ENCODE measurements at regions not wholly inside any gene's neighbourhood (a gene's known extent, or its start where the extent isn't known, plus 50 kb on each side); places are given as distances from the start of the nearest gene placed in this dataset.

DNA sequence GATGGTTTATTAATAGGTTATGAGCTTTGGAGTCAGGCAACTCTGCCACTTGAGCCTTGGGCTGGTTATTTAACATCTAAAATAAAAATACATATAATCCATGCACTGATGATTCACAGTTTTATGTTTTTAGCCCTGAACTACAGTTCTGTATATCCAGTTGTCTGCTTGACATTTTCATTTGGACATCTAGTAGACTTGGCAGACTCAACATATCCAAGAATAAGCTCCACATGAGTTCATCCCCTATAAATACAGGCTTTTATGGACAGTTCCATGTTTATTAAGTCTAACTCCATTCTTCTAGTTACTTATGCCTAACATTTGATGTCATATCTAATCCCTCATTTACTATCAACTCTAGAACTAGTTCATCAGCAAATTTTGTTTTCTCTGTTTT is 174.2 kb downstream of the KIF2B start:
- no peak for DNase-seq (ENCODE audit: low read depth in 4 of 4, low spot score in 3 of 4)

DNA sequence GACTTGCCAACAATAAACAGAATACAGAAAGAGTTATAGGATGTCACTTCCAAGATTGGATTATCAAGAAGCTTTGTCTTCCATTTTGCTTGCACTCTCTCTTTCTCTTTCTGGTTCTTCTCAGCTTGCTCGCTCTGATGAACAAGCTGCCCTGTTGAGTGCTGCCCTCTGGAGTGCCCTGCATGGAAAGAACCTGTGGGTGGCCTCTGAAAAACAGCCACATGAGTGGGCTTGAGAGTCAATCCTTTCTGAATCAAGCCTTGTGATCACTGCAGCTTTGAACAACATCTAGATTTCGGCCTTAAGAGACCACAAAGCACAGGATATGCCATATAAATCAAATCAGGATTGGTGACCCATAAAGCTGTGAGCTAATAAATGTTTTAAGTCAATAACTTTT is 185.1 kb downstream of the KIF2B start:
- no peak for DNase-seq (ENCODE audit: low read depth in 4 of 4, low spot score in 3 of 4)

DNA sequence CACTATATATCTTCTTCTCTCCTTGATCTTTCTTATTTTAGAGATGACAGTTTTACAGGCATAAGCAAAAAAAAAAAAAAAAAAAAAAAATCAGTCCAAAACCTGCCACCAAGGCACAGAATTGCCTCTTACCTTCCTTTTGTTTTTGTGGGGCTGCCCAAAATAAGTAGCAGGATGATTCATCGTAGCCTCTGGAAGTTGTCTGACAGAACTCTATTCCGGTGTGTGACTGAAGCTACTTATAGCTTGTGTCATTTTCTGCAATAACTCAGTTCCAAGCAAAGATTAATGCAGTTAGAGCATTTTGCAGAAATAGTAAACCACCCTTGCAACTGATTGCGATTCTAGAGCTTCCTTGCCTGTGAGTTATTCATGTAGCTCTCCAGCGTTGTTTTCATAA is 186.8 kb downstream of the KIF2B start:
- DNase-seq (ENCODE audit: low read depth in 4 of 4, low spot score in 3 of 4): no peak

DNA sequence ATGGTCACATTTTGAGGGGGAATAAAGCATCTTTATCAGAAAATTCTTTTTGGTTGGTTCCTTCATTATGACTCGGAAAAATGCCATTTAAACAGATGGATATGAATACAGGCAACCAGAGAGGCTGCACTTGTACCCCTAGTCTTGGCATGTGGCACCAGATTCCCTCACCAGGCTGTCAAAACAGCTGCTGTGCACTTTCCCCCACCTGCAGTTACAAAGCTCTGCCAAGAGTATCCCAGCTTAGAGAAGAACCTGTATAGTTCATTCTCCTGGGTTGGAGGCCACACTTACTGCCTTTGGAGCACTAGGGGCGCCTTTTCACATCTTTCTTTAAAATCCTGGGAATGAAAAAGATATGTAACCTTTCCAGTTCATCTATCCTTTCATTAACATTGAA is 190.3 kb downstream of the KIF2B start:
- DNase-seq (ENCODE audit: low read depth in 4 of 4, low spot score in 3 of 4): no peak

DNA sequence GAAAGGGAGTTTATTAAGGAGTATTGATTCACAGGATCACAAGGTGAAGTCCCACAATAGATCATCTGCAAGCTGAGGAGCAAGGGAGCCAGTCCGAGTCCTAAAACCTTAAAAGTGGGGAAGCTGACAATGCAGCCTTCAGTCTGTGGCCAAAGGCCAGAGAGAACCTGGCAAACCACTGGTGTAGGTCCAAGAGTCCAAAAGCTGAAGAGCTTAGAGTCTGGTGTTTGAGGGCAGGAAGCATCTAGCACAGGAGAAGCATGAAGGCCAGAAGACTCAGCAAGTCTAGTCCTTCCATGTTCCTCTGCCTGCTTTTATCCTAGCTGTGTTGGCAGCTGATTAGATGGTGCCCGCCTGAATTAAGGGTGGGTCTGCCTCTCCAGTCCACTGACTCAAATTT is 193.0 kb downstream of the KIF2B start:
- no peak for DNase-seq (ENCODE audit: low read depth in 4 of 4, low spot score in 3 of 4)

DNA sequence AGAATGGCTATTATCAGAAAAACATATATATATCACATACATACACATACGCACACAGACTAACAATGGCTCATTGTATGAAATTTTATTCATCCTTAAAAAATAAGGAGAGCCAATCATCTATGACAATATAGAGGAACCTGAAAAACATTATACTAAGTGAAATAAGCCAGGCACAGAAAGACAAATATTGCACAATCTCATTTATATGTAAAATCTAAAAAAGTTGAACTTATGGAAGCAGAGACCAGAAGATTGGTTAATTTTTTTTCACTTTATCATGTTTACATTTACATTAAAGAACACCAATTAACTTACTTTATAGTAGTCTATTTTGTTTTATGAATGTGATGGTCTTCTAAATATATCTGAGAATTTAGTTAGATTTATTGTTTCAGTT is 198.7 kb downstream of the KIF2B start:
- DNase-seq (ENCODE audit: low read depth in 4 of 4, low spot score in 3 of 4): no peak

DNA sequence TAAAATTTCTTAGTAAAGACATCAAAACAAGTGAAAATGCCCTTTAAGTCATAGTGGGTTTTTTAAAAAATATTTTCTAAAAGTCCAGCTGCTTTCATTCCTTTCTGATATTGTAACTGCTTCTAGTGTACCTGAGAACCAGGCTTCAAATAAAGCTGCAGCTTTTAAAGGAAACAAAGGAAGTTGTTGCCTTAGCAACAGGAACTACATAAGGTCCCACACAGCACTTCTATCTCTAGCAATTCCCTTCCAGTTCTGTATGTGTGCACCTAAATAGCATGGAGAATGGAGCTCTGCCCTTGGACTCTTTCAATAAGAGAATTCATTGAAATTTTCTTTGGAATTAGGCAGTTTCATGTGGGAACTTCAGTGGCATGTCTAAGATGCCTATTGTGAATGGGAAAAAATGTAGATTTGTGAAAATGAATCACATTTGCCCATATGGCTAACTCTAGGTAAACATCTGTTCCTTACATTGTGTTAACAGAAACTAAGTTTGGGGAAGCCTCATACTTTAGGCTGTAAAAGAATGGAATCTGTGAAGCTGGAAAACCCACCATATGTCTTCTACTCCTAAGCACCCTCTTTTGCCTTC is 206.4 kb downstream of the KIF2B start:
- DNase-seq (ENCODE audit: low read depth in 4 of 4, low spot score in 3 of 4): no peak

DNA sequence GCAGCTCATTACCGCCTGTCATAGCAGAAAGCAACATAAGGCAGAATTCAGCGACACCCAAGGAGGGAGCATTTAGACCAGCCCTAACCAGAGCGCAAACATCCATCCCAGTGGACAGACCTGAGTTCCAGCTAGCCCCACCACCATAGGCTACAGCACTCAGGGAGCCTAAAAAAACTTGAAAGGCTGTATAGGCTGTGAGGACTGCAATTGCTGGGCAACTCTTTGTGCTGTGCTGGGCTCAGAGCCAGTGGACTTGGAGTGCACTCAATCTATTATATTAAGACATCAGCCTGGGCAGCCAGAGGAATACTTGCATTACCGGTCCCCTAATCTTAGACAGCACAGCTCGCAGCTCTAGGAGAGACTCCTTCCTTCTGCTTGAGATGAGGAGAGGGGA is 207.3 kb downstream of the KIF2B start:
- no peak for DNase-seq (ENCODE audit: low read depth in 4 of 4, low spot score in 3 of 4)

DNA sequence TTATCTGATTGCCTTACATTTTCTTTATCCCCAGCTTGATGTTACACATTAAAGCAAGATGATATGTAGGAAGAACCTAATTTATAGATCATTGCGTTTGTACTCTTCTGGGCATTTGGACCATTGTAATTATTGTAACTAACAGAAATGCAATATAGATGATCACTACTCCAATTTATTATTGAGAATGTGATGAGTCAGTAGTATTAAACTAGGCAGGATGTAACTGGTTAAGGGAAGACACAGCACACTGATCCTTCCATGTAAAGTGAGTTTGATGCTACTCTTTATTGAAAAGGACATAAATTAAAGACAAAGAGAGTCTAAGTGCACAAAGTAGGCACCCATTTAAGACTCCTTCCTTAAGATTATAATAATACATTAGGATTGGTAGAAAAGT is 223.8 kb downstream of the KIF2B start:
- DNase-seq (ENCODE audit: low read depth in 4 of 4, low spot score in 3 of 4): no peak

DNA sequence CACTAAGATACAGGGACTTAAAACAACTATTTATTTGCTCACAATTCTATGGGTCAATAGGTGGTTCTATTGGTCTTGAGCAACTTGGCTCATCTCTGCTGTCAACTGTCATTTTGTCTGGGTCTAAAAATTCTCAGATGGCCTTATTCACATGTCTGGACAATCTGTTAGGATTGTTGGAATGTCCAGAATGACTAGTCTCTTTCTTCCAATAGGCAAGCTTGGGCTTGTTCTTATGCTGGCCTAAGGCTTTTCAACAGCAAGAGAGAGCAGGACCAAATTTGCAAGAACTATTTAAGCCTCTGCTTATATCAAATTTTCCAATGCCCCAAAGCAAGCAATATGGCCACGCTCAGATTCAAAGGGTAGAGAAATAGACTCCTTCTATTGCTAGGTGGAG is 240.9 kb downstream of the KIF2B start:
- DNase-seq (ENCODE audit: low read depth in 4 of 4, low spot score in 3 of 4): no peak

DNA sequence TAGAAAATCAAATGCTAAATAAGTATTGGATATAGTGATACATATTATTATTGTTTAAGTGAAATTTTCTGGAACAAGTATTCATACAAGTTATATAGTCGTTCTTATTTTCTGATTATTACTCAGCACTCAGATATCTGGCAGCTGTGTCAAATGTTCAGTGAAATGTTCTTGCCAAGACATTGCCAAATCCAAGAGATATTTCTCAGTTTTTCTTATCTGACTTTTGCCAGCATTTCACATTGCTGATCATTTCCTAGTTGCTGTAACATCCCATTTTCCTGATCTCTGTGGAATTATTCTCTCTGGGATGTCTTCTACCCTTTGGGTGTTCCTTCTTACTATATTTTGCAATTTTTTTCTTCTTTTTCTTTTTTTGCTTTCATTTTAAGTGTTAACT is 262.3 kb downstream of the KIF2B start:
- DNase-seq (ENCODE audit: low read depth in 4 of 4, low spot score in 3 of 4): no peak

DNA sequence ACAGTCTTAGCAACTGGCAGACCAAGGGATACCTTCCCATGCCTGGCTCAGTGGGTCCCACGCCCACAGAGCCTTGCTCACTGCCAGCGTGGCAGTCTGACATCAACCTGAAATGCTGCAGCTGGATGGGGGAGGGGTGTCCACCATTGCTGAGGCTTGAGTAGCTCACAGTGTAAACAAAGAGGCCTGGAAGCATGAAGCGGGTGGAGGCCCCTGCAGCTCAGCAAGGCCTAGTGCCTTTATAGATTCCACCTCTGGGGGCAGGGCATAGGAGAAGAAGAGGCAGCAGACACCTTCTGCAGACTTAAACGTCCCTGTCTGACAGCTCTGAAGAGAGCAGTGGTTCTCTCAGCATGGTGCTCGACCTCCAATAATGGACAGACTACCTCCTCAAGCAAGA is 263.2 kb downstream of the KIF2B start:
- peak in 1 of 4 donors; percentile 1 for DNase-seq (ENCODE audit: low read depth in 4 of 4, low spot score in 3 of 4)

DNA sequence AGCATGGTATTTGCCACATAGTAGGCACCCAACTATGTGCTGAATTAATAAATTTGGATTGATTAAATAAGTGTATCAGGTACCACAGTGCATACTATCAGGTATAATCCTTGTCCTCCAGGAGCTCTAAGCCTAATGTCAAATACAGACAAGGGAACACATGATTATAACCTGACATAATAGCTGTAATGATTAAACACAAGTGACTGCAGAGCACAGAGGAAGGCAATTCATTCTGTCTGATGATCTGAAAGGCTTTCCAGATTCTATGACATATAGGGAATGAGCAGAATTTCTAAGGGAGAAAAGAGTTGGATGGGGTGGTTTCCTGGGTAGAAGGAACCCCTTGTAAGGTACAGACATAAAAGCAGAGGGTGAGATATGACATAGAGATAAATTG is 273.5 kb downstream of the KIF2B start:
- DNase-seq (ENCODE audit: low read depth in 4 of 4, low spot score in 3 of 4): no peak

DNA sequence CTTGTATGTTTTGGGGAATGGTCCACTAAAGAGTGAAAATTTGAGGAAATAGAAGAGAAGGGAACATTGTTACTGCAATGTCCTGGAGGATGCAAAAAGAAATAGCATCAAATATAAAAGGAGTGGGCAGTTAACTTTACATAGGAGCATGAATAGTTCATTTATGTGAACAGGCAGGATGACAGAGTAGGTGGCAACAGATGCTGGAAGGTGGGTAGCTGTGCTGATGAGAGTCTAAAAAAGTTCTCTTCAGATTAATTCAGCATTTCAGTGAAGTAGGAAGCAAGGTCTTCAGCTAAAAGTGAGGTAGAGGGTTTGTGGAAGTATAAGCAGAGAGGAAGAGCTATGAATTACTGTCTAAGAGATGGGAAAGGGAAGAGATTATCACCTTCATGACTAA is 276.5 kb downstream of the KIF2B start:
- DNase-seq (ENCODE audit: low read depth in 4 of 4, low spot score in 3 of 4): no peak

DNA sequence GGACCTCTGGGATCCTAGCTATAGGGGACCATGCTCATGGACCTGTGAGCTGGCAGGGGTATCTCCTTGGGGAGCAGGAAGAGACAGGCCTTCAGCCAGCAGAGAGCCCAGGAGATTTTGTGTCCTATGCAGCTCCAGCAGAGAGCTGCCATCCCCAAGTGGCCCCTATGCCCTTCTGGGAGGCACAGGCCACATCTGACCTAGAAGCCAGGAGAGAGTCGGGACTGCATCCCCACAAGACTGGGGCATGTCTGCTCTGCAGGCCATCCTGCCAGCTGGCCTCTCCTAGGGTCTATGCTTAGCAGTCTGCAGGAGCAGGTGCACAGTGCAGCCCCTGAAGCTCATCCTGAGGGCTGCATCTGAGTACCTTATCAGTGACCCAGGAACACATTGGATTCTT is 279.5 kb downstream of the KIF2B start:
- DNase-seq (ENCODE audit: low read depth in 4 of 4, low spot score in 3 of 4): no peak

DNA sequence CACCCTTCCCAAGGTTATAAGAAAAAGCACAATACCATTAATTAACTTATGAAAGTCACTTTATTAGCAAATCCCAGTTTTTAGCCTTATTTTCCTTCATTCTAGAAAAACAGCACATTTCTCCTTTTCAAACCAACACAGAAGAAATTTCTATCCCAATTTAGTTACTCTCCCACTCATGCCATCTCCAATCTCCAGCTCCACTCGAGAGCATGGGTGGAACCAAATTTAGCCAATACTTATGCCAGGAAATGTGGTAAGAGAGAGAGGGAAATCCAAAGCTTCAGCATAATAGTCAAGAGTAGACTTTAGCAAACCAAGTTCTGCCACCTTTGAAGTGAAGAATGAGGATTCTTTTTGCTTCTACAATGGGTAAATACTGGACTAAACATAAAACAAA is 288.8 kb downstream of the KIF2B start:
- no peak for DNase-seq (ENCODE audit: low read depth in 4 of 4, low spot score in 3 of 4)

DNA sequence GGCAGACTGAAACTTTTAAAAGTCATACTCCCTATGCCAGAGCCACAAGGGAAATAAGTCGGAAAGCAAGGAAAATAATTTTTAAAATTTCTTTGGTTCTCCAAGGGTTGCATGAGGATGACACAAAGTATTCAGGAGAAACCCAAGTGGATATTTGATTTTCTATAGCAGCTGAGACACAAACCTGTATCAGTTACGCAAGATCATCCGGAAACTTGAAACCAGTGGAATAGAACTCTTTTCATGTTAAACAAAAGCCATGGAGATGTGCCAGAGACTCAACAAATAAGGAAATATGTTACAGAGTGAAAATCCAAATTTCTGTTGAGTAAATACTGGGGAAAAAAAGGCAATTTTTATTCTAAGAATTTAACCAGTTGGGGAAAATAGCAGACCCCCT is 294.7 kb downstream of the KIF2B start:
- no peak for DNase-seq (ENCODE audit: low read depth in 4 of 4, low spot score in 3 of 4)

DNA sequence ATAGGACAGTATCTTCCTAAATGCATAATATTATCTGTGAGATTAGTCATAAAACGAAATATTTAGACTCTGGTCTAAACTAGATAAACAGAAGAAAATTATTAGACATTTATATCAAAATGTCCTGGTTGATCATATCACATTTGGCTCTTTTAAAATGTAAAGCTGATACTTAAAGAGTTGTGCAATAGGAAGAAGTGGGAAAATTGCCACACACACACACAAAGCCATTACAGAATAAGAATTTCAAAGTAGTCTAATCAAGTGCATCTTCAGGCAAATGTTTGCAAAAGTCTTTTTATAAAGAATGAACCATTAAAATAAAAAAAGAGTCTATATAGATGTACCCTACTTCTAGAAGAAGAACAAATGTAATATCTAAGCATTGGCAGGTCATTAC is 301.7 kb downstream of the KIF2B start:
- DNase-seq (ENCODE audit: low read depth in 4 of 4, low spot score in 3 of 4): no peak

DNA sequence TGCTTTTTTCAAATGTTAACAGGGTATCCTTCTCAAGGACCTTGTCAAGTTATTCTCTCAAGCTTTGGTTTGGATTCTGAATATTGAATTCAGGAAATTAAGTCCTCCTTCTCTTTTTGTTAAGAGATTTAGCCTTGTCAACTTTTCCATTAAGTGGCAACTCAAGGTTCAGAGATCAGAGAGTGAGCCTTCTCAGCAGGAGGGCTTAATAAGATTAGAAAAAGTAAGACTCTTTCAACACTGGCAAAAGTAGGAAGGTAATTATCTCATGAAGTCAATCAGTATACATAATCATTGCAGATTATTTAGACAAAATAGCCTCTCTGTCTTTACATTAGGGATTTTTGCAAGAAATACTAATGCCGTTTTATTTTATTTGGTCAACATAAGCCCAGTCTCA is 330.7 kb downstream of the KIF2B start:
- DNase-seq (ENCODE audit: low read depth in 4 of 4, low spot score in 3 of 4): no peak

DNA sequence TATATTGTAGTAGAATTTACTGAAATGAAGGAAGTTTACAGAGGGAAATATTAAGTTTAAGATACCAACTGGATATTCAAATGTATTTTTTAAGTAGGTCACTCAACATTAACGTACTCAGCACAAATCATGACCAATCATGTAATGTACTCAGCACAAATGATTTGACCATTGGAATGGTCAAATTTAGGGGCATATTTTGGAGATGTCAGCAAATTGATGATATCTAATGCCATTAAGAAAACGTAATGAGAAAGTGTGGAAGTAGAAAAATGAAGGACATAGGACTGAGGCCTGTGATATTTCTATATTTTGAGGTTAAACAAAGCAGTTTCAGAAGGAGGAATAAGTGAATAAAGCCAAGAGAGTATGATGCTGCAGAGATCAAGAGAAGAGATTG is 334.8 kb downstream of the KIF2B start:
- DNase-seq (ENCODE audit: low read depth in 4 of 4, low spot score in 3 of 4): no peak

DNA sequence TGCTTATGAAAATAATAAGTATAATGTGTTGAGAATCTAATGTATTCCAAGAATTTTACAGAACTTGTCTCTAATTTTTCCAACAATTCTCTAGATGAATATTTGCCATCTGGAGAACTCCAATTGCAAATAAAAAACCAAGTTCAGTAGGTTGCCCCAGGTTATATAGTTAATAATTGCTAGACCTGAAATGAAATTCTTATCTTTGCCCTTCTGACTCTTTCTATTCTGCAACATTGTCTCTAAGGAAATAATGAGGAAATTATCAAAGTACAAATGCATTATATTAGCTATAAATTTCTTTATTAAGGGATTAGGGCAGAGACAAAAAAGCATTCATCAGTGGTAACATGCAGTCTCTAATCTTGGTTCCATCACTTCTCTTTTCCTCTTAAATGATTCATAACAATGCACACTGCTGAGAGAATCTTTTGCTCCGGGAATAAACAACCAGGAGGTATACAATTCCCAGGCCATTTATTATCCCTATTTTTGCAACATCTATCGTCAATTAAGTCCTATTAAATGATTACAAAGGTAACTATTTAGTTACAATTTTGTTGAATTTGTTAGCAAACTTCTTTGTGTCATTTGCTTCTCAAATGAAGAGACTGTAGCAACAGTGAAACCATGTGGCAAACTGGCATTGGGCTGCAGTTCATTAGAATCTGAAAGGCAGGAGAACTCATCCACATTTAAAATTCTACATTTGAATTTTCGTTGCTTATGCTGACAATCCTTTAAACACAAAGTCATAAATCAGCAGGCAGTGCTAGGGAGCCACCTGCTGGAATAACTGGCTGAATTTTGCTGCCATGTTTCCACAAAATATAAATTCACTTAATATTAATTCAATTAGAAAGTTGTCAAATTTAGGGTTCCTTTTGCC is 349.6 kb downstream of the KIF2B start:
- DNase-seq (ENCODE audit: low read depth in 4 of 4, low spot score in 3 of 4): peak in 2 of 4 donors; percentile 8 to 10

DNA sequence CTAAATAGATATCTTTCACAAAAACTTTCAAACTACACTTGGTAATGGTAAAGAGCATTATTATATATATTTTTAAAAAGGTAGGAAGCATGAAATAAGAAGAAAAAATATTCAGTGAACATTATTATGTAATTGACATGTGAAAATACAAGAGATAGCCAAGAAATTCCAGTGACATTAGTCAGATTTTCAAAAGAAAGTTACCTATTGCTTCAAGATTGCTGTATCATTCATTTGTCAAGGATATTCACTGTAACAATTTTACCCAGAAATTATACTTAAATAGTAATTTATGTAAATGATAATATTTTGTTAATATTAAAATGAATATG is 350.2 kb downstream of the KIF2B start:
- DNase-seq (ENCODE audit: low read depth in 4 of 4, low spot score in 3 of 4): no peak
